HepG2 (cell line): ENCODE measurements at regions not wholly inside any gene's neighbourhood (a gene's known extent, or its start where the extent isn't known, plus 50 kb on each side); places are given as distances from the start of the nearest gene placed in this dataset.

Source experiments
- ATAC-seq: fragments of 200-7000 bp; cut with Tn5 transposase; 3 replicates; pipeline ENCODE4 v1.9.1; 2020; ENCODE audit warnings: mild to moderate bottlenecking, moderate library complexity
- BruUV-seq: library from RNA; stranded (reverse); fragments of 400-500 nt; replicated peaks from 2 replicates; lab custom pipeline; 2021; lab: Mats Ljungman, UMichigan
- CTCF ChIA-PET: fragments of 300-600 bp; formaldehyde crosslinking; extraction: SDS; loops from one replicate; lab custom pipeline; 2021; ENCODE audit warnings: low total read pairs, inconsistent platforms, low intra/inter-chr PET ratio; lab: Yijun Ruan, JAX
- POLR2A ChIA-PET: fragments of 350-600 bp; sonication (Branson Sonifier 250); formaldehyde crosslinking; loops from one replicate; lab custom pipeline; 2020; ENCODE audit warnings: antibody characterized with exemption, inconsistent platforms; lab: Yijun Ruan, JAX
- DNase-seq: peaks from one replicate; pipeline ENCODE4 v3.0.0-alpha.2; 2015; ENCODE audit warnings: low spot score
- FAIRE-seq: peaks from 3 replicates; lab custom pipeline; 2011; peaks lifted over from hg19 to GRCh38; lab: Jason Lieb, UNC
- H2AFZ ChIP-seq: one replicate; pipeline ENCODE4 v1.6.1; 2011; ENCODE audit warnings: low read length, inconsistent platforms
- H3K27ac ChIP-seq: fragments of 300-600 bp; 3 replicates; pipeline ENCODE4 v1.8.0; 2011; ENCODE audit warnings: mixed run types, mild to moderate bottlenecking, mixed read lengths, low read length, inconsistent platforms; ENCODE audit not compliant: insufficient read depth; ENCODE audit errors: extremely low read length
- H3K27me3 ChIP-seq, 2 experiments: fragments of 200-600 bp in 1 of 2; 2 replicates in 1 of 2; 3 replicates in 1 of 2; pipeline versions ENCODE4 v1.6.0 to v1.8.0; 2011; ENCODE audit warnings: low read length in 2 of 2, mild to moderate bottlenecking in 2 of 2, moderate library complexity in 2 of 2, inconsistent platforms in 1 of 2; ENCODE audit not compliant: insufficient read depth in 2 of 2, control insufficient read depth in 1 of 2
- H3K36me3 ChIP-seq, 2 experiments: fragments of 200-600 bp in 1 of 2; replicated peaks in 1 of 2; 2 replicates in 1 of 2; 3 replicates in 1 of 2; pipeline versions ENCODE4 v1.5.1 to v1.8.0; 2011; ENCODE audit warnings: low read length in 2 of 2, inconsistent platforms in 1 of 2; ENCODE audit not compliant: insufficient read depth in 2 of 2, control insufficient read depth in 1 of 2
- H3K4me1 ChIP-seq: 2 replicates; pipeline ENCODE4 v1.5.1; 2012; ENCODE audit warnings: low read length, inconsistent platforms; ENCODE audit not compliant: insufficient read depth
- H3K4me2 ChIP-seq: 2 replicates; pipeline ENCODE4 v1.6.0; 2011; ENCODE audit warnings: low read depth, low read length, inconsistent platforms
- H3K4me3 ChIP-seq, 3 experiments: fragments of 200-600 bp in 1 of 3; sonication (generic), shearing (Covaris generic) in 1 of 3; replicated peaks in 1 of 3; 2 replicates each; pipeline ENCODE4 v1.5.1; 2011 to 2016; ENCODE audit warnings: low read length in 3 of 3, inconsistent platforms in 2 of 3, low read depth in 2 of 3, mild to moderate bottlenecking in 2 of 3, control low read depth in 1 of 3, mixed read lengths in 1 of 3; ENCODE audit not compliant: insufficient read depth in 1 of 3
- H3K79me2 ChIP-seq: one replicate; pipeline ENCODE4 v1.6.1; 2011; ENCODE audit warnings: low read length, inconsistent platforms; ENCODE audit not compliant: insufficient read depth
- H3K9ac ChIP-seq: 2 replicates; pipeline ENCODE4 v1.6.0; 2011; ENCODE audit warnings: mild to moderate bottlenecking, low read depth, low read length, inconsistent platforms; ENCODE audit not compliant: insufficient read depth
- H3K9me3 ChIP-seq: 2 replicates; pipeline ENCODE4 v1.5.1; 2012; ENCODE audit warnings: mild to moderate bottlenecking, low read length
- H4K20me1 ChIP-seq: 2 replicates; pipeline ENCODE4 v1.6.0; 2011; ENCODE audit warnings: inconsistent platforms, mild to moderate bottlenecking, low read length, moderate library complexity; ENCODE audit not compliant: insufficient read depth
- FOSL1 ChIP-seq: sonication (generic); formaldehyde crosslinking; IDR thresholded peaks from 2 replicates; pipeline ENCODE4 v1.9.0; 2021; ENCODE audit warnings: missing genetic modification reagents, borderline replicate concordance
- GABPB1 ChIP-seq: IDR thresholded peaks from 2 replicates; pipeline ENCODE4 v1.6.1; 2016; ENCODE audit warnings: mild to moderate bottlenecking, missing genetic modification reagents, moderate library complexity, missing compliant biosample characterization
- MAX ChIP-seq: IDR thresholded peaks from 2 replicates; pipeline ENCODE4 v1.6.1; 2012; ENCODE audit warnings: inconsistent platforms
- SMAD3 ChIP-seq: sonication (generic); formaldehyde crosslinking; IDR thresholded peaks from 2 replicates; pipeline ENCODE4 v1.4.0; 2020; ENCODE audit warnings: missing genetic modification reagents
- ZBTB38 ChIP-seq: sonication (generic); formaldehyde crosslinking; IDR thresholded peaks from 2 replicates; pipeline ENCODE4 v1.5.1; 2020; ENCODE audit warnings: mild to moderate bottlenecking, missing genetic modification reagents
- ZNF225 ChIP-seq: sonication (generic); formaldehyde crosslinking; IDR thresholded peaks from 2 replicates; pipeline ENCODE4 v1.4.0; 2020; ENCODE audit warnings: mild to moderate bottlenecking, missing genetic modification reagents
- ZNF513 ChIP-seq: sonication (generic); formaldehyde crosslinking; conservative IDR thresholded peaks from 2 replicates; pipeline ENCODE4 v1.5.0; 2020; ENCODE audit warnings: missing genetic modification reagents
- ZNF597 ChIP-seq: sonication (generic); formaldehyde crosslinking; IDR thresholded peaks from 2 replicates; pipeline ENCODE4 v1.5.0; 2020; ENCODE audit warnings: missing genetic modification reagents
- ZNF768 ChIP-seq: sonication (generic); formaldehyde crosslinking; IDR thresholded peaks from 2 replicates; pipeline ENCODE4 v1.4.0; 2020; ENCODE audit warnings: missing genetic modification reagents
- WGBS: methylation state at CpG from one replicate; pipeline ENCODE4 v1.1.6; 2017; ENCODE audit warnings: low lambda C conversion rate; 5-methylcytosine and 5-hydroxymethylcytosine counted together
- in situ Hi-C: cut with HindIII; loops from 2 replicates; pipeline ENCODE4 v1.10.0; 2017; ENCODE audit warnings: low pct_unique_long_range_greater_than_20kb; ENCODE audit not compliant: extremely low pct_ligation_motif_present
- intact Hi-C: fragments of 100-400 bp; cut with micrococcal nuclease; formaldehyde crosslinking; loops from one replicate; pipeline ENCODE4 v1.10.0; 2022; ENCODE audit not compliant: unreplicated experiment
- TF ChIP-seq, protein P1 (sequence below): sonication (generic); formaldehyde crosslinking; IDR thresholded peaks from 2 replicates; pipeline ENCODE4 v1.5.0; 2020; ENCODE audit warnings: mild to moderate bottlenecking, missing genetic modification reagents
- TF ChIP-seq, protein P2 (sequence below): sonication (generic); formaldehyde crosslinking; IDR thresholded peaks from 2 replicates; pipeline ENCODE4 v1.4.0; 2020; ENCODE audit warnings: mild to moderate bottlenecking, missing genetic modification reagents

DNA sequence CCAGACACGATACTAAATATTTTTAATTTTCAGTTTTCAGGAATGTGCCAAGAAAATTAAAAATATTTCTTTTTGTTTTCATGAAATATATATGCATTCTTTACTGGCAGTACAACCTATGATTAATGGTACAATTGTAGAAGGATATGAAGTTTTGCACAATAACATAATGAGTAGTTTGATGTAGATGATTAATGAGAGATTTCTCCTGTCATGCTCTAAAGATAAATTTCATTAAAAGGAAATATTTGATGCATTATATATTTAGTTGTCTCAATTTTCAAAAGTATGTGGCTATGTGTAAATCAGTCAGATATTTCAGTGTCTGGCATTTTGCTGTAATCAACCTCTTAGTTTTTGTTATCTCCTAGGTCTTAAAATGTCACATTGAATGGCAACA lies 940.2 kb upstream of the MDGA2 start:
- ATAC-seq (no peak), DNase-seq (no peak), FAIRE-seq (no peak)
- no peak overlapping the region for H3K4me3 ChIP-seq
- no peak overlapping the region for H3K27ac ChIP-seq
- 90% methylated on average over 1 of the region's 1 CpG for WGBS
- no peak overlapping the region for H3K9ac ChIP-seq
- no peak overlapping the region for H3K4me2 ChIP-seq
- TF ChIP-seq ZBTB38 (CRISPR knock-in tag): no peak
- no peak for TF ChIP-seq SMAD3 (CRISPR knock-in tag)
- TF ChIP-seq, protein P1, sequence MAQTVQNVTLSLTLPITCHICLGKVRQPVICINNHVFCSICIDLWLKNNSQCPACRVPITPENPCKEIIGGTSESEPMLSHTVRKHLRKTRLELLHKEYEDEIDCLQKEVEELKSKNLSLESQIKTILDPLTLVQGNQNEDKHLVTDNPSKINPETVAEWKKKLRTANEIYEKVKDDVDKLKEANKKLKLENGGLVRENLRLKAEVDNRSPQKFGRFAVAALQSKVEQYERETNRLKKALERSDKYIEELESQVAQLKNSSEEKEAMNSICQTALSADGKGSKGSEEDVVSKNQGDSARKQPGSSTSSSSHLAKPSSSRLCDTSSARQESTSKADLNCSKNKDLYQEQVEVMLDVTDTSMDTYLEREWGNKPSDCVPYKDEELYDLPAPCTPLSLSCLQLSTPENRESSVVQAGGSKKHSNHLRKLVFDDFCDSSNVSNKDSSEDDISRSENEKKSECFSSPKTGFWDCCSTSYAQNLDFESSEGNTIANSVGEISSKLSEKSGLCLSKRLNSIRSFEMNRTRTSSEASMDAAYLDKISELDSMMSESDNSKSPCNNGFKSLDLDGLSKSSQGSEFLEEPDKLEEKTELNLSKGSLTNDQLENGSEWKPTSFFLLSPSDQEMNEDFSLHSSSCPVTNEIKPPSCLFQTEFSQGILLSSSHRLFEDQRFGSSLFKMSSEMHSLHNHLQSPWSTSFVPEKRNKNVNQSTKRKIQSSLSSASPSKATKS (CRISPR knock-in tag): no peak
- TF ChIP-seq FOSL1 (CRISPR knock-in tag): no peak
- TF ChIP-seq ZNF597 (CRISPR knock-in tag): no peak
- no peak for TF ChIP-seq ZNF513
- TF ChIP-seq, protein P2, sequence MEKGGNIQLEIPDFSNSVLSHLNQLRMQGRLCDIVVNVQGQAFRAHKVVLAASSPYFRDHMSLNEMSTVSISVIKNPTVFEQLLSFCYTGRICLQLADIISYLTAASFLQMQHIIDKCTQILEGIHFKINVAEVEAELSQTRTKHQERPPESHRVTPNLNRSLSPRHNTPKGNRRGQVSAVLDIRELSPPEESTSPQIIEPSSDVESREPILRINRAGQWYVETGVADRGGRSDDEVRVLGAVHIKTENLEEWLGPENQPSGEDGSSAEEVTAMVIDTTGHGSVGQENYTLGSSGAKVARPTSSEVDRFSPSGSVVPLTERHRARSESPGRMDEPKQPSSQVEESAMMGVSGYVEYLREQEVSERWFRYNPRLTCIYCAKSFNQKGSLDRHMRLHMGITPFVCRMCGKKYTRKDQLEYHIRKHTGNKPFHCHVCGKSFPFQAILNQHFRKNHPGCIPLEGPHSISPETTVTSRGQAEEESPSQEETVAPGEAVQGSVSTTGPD (CRISPR knock-in tag): no peak
- TF ChIP-seq ZNF768 (CRISPR knock-in tag): no peak
- no peak for TF ChIP-seq MAX
- TF ChIP-seq GABPB1 (CRISPR knock-in tag): no peak
- TF ChIP-seq ZNF225: no peak
- no TSS peak for BruUV-seq
- no peaks in the 10 kb centered on the region for H3K27me3 ChIP-seq
- in situ Hi-C loops: no loop called here
- H3K4me1 ChIP-seq: no peaks in the 10 kb centered on the region
- no peaks in the 10 kb centered on the region for H3K79me2 ChIP-seq
- POLR2A ChIA-PET: no interaction called here
- intact Hi-C loops: no loop called here
- H2AFZ ChIP-seq: no peak overlapping the region
- peaks cover 35% of the 10 kb centered on the region for H3K9me3 ChIP-seq
- CTCF ChIA-PET: no interaction called here
- H4K20me1 ChIP-seq: no peaks in the 10 kb centered on the region
- H3K36me3 ChIP-seq: no peaks in the 10 kb centered on the region
